Loucy (cell line): ENCODE measurements at regions not wholly inside any gene's neighbourhood (a gene's known extent, or its start where the extent isn't known, plus 50 kb on each side); places are given as distances from the start of the nearest gene placed in this dataset.

Source experiments
- CTCF ChIP-seq: fragments of 200-600 bp; sonication (generic); conservative IDR thresholded peaks from 2 replicates; pipeline ENCODE4 v1.5.1; 2014; ENCODE audit warnings: mild to moderate bottlenecking, antibody characterized with exemption, low read length
- EZH2phosphoT487 ChIP-seq: fragments of 200-600 bp; IDR thresholded peaks from 2 replicates; pipeline ENCODE4 v1.6.1; 2018; ENCODE audit warnings: antibody characterized with exemption, mild to moderate bottlenecking, moderate library complexity, borderline replicate concordance

- TF ChIP-seq EZH2phosphoT487 (no peak), CTCF (no peak)
Observed at GRCh38 chr2:138309760-138310159, 191.8 kb upstream of the SPOPL start.
